Activated naive CD4-positive, alpha-beta T cell treated with anti-CD3 and anti-CD28 coated beads, Interleukin-2, amount 10 ng/mL, durations not matched to agents 7 days and 5 days (primary cell): ENCODE measurements at regions not wholly inside any gene's neighbourhood (a gene's known extent, or its start where the extent isn't known, plus 50 kb on each side); places are given as distances from the start of the nearest gene placed in this dataset.

Experiments
- CTCF ChIA-PET: fragments of 350-600 bp; sonication (Branson Sonifier 250); formaldehyde crosslinking; loops from one replicate; lab custom pipeline; 2021; ENCODE audit warnings: antibody characterized with exemption; lab: Charles Lee
- DNase-seq: peaks from one replicate; pipeline ENCODE4 v3.0.0-alpha.2; 2020
- H3K27ac Mint-ChIP-seq: one replicate; pipeline ENCODE4 v1.8.0; 2021; ENCODE audit warnings: mild to moderate bottlenecking, moderate library complexity, mixed read lengths
- H3K27me3 Mint-ChIP-seq: one replicate; pipeline ENCODE4 v1.8.0; 2021; ENCODE audit warnings: mild to moderate bottlenecking, mixed read lengths
- H3K36me3 Mint-ChIP-seq: one replicate; pipeline ENCODE4 v1.8.0; 2021; ENCODE audit warnings: mixed read lengths
- H3K4me1 Mint-ChIP-seq: one replicate; pipeline ENCODE4 v1.8.0; 2021; ENCODE audit warnings: mixed read lengths
- H3K4me3 Mint-ChIP-seq: one replicate; pipeline ENCODE4 v1.8.0; 2021; ENCODE audit warnings: mild to moderate bottlenecking, moderate library complexity, mixed read lengths
- H3K9me3 Mint-ChIP-seq: one replicate; pipeline ENCODE4 v1.8.0; 2021; ENCODE audit warnings: mixed read lengths

DNA sequence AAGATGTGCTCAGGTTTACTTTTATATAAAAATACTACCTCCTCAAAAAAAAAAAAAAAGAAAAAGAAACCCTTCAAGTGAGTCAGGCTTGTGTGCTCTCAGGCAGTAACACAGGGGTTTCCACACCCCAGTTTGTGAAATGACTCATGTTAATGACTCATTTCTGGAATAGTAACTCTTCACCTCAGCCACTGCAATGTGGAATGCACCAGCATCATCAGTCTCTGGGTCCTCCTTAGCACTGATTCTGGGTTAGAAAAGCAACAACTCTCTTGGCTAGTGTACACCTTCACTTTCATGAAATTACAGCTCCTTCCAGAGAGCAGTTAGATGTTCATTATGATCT, 110.6 kb downstream of the EMX2 start:
- peaks cover 9% of the 10 kb centered on the region for H3K9me3 Mint-ChIP-seq
- H3K27ac Mint-ChIP-seq: no peak overlapping the region
- CTCF ChIA-PET: no interaction called here
- H3K4me3 Mint-ChIP-seq: no peak overlapping the region
- no peaks in the 10 kb centered on the region for H3K36me3 Mint-ChIP-seq
- peak; percentile 48 for DNase-seq
- H3K27me3 Mint-ChIP-seq: no peaks in the 10 kb centered on the region
- H3K4me1 Mint-ChIP-seq: peaks cover 16% of the 10 kb centered on the region

DNA sequence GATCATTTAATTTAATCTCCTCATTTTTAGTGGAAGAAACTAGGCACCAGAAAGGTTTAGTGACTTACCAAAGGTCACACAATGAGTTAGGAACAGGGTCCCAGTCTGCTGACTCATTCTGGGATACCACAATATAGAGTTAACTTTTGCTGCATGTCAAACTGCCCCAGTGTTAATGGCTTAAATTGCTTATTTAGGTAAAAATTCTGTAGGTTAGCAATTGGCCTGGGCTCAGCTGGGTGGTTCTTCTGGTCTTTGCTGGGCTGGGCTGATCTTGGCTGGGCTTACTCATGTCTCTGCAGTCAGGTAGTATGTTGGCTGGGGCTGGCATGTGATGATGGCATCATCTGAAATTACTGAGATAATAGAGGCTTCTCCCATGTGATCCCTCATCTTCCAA, 111.6 kb downstream of the EMX2 start:
- DNase-seq: no peak
- Mint-ChIP-seq H3K27ac (no peak overlapping the region), H3K36me3 (no peaks in the 10 kb centered on the region), H3K27me3 (no peaks in the 10 kb centered on the region), H3K4me3 (no peak overlapping the region), H3K9me3 (peaks cover 9% of the 10 kb centered on the region), H3K4me1 (peaks cover 16% of the 10 kb centered on the region)
- CTCF ChIA-PET: no interaction called here

DNA sequence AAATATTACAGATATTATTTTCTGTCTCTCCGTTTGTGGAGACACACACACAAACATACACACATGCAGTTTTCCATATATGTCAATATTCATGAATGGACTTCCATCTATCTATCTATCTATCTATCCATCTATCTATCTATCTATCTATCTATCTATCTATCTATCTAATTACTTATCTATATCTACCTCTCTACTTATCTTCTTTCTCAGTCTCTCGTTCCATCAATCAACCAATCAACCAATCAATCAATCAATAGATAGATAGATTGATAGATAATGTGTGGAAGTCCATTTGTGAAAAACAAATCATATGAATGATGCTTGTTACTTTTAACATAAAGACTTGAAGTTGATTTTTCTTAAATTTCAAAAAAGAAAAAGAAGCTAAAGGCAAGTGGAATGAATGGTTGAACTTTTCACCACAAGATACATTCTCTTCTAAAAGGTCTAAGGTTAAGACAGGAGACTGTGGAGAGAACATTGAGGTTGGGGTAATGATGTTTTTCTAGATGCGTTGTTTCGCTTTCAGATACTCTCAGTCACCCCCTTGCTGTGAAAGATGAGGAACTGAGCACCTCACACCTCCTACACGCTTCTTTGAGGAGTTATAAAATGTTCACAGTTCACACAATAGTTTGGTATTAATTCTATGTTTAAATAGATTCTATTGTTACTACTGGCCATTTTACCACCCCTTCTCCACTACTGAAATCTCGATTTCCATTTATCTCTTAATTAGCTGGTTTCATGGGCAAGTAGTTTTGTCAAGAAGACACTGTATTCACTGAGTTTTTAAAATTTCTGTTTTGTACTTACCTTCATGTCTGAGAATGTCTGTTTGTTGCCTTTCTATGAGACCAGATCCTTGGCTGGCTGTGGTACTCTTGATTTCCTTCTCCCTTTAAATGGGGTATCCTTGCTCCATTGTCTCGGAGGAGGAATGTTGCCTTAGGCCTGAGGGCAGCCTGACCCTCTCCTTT, 114.1 kb downstream of the EMX2 start:
- H3K36me3 Mint-ChIP-seq: no peaks in the 10 kb centered on the region
- peaks cover 3% of the 10 kb centered on the region for H3K27me3 Mint-ChIP-seq
- H3K27ac Mint-ChIP-seq: no peak overlapping the region
- peaks cover 6% of the 10 kb centered on the region for H3K9me3 Mint-ChIP-seq
- no peak overlapping the region for H3K4me3 Mint-ChIP-seq
- peaks cover 16% of the 10 kb centered on the region for H3K4me1 Mint-ChIP-seq
- CTCF ChIA-PET: no interaction called here
- no peak for DNase-seq

DNA sequence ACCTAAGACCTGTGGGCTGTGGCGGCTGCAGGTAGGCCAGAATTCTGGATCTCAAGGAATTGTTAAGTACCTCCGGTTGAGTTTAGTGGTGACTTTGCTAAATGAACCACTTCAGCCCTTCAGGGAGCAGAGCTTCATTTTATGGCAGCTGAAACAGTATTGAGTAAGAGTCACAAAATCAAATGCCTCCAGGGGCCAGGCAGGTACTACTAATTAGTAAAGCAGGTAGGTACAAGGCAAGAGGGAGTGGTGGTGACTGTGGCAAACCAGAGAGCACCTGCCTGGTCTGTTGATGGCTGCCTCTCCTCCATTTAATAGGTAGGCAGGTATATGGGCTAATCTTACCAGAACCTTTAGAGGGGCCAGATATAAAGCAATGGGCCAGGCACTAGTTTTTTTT, 118.8 kb downstream of the EMX2 start:
- no peaks in the 10 kb centered on the region for H3K9me3 Mint-ChIP-seq
- DNase-seq: no peak
- H3K27me3 Mint-ChIP-seq: peaks cover 3% of the 10 kb centered on the region
- no peak overlapping the region for H3K4me3 Mint-ChIP-seq
- peaks cover 5% of the 10 kb centered on the region for H3K4me1 Mint-ChIP-seq
- H3K36me3 Mint-ChIP-seq: no peaks in the 10 kb centered on the region
- CTCF ChIA-PET: no interaction called here
- H3K27ac Mint-ChIP-seq: no peak overlapping the region

DNA sequence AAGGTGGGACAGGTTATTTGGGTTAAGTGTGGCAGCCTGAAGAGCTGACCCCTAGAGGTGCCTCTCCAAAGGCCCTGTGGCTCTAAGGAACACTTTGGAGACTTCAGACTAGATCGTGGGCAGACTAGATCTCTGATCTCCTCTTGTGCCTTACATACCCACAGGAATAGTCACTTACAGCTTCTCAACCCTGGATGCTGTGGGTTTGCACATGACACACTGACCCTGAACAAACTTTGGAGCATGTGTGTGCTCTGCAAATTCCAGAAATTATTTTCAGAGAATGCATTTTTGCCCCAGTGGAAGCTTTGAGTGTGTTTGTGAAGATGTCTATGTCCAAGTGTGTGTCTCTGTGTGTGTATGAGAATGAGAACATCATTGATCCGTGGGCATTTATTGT, 119.6 kb downstream of the EMX2 start:
- Mint-ChIP-seq H3K4me1 (no peaks in the 10 kb centered on the region), H3K27me3 (peaks cover 3% of the 10 kb centered on the region), H3K9me3 (no peaks in the 10 kb centered on the region), H3K27ac (no peak overlapping the region), H3K36me3 (no peaks in the 10 kb centered on the region), H3K4me3 (no peak overlapping the region)
- no peak for DNase-seq
- CTCF ChIA-PET: no interaction called here

DNA sequence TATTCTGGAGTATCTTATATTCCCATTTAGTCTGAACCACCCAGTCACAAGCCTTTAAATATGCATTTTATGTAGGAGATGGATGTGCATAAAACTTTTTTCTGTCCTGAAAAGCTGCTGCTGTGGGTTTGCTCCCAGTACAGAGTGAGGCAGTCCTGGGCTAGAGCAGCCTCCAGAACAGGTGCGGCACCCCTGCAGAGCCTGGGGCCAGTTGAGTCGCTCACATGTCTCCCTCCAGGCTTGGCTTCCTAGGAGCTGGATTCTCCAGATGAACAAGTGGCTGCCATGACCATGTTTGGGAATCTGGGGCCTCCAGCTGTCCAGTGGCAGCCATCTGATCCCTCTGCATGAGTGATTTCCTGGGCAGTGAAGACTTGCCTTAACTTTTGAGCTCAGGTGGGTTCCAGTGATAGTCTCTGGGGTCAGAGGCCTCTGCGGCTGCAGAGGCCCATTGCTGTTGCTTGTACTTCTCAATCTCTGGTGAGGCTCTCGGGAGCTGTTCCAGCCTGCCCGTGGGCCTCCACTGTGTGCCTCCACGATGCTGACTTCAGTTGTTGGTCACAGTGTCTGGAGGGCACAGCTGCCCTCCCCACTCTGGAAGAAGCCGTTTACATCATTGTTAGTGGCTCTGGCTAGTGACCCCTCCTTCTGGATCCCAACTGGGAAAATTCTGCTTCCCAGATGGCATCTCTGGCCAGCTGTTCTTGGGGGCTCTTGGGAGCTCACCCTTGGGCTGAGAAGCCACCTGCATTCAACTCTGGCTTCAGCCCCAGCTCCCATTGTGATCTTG, 120.4 kb downstream of the EMX2 start:
- no peaks in the 10 kb centered on the region for H3K9me3 Mint-ChIP-seq
- H3K27ac Mint-ChIP-seq: no peak overlapping the region
- peaks cover 3% of the 10 kb centered on the region for H3K27me3 Mint-ChIP-seq
- H3K4me3 Mint-ChIP-seq: no peak overlapping the region
- CTCF ChIA-PET: no interaction called here
- no peaks in the 10 kb centered on the region for H3K36me3 Mint-ChIP-seq
- DNase-seq: no peak
- H3K4me1 Mint-ChIP-seq: no peaks in the 10 kb centered on the region

DNA sequence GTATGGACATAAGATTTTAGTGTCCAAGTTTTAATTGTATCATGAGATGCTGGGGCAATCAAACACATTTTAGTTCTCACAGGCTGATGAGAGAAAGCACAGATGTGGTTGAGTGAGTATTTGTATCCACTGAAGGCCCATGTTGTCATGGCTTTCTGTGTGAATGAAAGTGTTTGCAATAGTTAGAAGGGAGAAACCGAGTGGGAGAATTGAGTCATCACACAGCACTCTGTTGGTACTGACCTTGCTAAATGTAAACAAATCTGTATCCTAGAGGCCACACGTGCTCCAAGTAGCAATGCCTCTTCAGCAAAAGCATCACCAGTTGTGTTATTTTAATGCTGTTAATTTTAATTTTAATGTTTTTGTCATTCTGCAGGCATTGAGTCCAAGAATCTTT, 121.2 kb downstream of the EMX2 start:
- Mint-ChIP-seq H3K4me3 (no peak overlapping the region), H3K36me3 (no peaks in the 10 kb centered on the region), H3K27ac (no peak overlapping the region), H3K4me1 (no peaks in the 10 kb centered on the region), H3K27me3 (peaks cover 3% of the 10 kb centered on the region), H3K9me3 (no peaks in the 10 kb centered on the region)
- no peak for DNase-seq
- CTCF ChIA-PET: no interaction called here

DNA sequence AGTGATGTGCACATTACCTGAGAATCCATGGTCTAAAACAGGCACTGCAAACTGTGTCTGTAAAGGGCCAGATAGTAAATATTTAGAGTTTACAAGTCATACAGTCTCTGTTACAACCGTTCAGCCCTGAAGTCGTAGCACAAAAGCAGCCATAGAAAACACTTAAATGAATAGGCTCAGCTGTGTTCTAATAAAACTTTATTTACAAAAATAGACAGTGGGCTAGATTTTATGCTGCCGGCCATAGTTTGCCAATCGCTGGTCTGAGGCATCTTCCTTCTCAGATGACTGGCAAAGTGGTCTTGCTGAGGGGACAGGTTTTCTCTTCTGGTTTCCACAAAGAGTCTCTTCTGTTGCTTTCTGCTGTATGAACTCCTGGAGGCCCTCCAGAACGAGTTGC, 121.7 kb downstream of the EMX2 start:
- Mint-ChIP-seq H3K4me3 (no peak overlapping the region), H3K4me1 (no peaks in the 10 kb centered on the region), H3K27ac (no peak overlapping the region), H3K36me3 (no peaks in the 10 kb centered on the region), H3K9me3 (no peaks in the 10 kb centered on the region), H3K27me3 (peaks cover 5% of the 10 kb centered on the region)
- CTCF ChIA-PET: no interaction called here
- DNase-seq: no peak

DNA sequence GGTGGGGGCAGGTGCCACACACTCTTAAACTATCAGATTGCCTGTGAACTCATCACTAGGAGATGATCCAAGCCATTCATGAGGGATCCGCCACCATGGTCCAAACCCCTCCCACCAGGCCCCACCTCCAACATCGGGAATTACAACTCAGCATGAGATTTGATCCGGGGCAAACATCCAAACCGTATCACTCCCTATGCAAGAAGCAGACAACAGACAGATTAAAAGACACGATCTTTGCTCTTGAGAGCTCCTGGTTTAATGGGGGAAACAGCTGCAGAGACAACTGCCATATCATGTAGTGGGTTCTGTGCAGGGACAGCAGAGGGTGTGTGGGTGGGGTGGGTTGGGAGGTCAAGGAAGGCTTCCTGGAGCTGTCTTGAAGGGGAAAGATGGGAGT, 123.6 kb downstream of the EMX2 start:
- CTCF ChIA-PET: no interaction called here
- H3K4me3 Mint-ChIP-seq: no peak overlapping the region
- no peak for DNase-seq
- H3K9me3 Mint-ChIP-seq: no peaks in the 10 kb centered on the region
- H3K4me1 Mint-ChIP-seq: no peaks in the 10 kb centered on the region
- no peaks in the 10 kb centered on the region for H3K36me3 Mint-ChIP-seq
- peaks cover 4% of the 10 kb centered on the region for H3K27me3 Mint-ChIP-seq
- no peak overlapping the region for H3K27ac Mint-ChIP-seq

DNA sequence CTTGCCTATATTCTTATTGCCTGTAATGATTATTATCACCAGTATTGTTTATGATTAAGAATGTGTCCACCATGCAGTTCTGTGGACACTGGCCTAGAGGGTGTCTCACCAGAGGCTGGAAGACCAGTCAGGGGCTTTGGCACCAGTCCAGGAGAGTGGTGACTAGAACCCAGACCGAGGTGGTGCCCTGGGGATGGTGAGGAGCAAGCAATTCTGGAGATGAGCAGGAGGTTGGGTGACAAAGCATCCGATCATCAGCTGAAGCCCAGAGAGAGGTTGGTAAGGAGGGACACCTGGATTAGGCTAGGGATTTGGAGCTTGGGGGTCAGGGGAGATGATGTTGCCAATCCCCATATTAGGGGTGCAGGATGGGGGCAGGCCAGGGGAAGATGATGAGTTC, 124.4 kb downstream of the EMX2 start:
- H3K4me1 Mint-ChIP-seq: no peaks in the 10 kb centered on the region
- no peak overlapping the region for H3K4me3 Mint-ChIP-seq
- H3K36me3 Mint-ChIP-seq: no peaks in the 10 kb centered on the region
- no peak overlapping the region for H3K27ac Mint-ChIP-seq
- H3K9me3 Mint-ChIP-seq: no peaks in the 10 kb centered on the region
- CTCF ChIA-PET: no interaction called here
- no peak for DNase-seq
- peaks cover 4% of the 10 kb centered on the region for H3K27me3 Mint-ChIP-seq

DNA sequence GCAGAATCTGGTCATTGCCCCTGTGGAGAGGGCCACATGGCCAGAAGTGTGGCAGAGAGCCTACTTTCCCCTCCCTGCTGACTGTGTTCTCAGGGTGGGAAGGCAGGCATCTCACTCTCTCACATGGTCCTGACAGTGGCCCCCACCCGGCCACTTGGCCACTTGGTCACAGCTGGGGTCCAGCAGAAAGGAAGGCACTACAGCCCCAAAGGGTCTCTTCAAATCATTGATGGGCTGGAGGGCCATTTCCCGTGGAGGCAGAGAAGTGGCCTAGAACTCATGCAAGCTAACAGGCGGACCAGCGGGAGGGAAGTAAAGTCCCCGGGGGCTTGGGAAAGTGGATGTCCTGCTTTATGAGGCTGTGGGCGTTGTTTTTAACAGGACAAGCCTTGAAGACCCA, 125.3 kb downstream of the EMX2 start:
- Mint-ChIP-seq H3K36me3 (no peaks in the 10 kb centered on the region), H3K4me3 (no peak overlapping the region), H3K27me3 (peaks cover 4% of the 10 kb centered on the region), H3K9me3 (no peaks in the 10 kb centered on the region), H3K4me1 (no peaks in the 10 kb centered on the region), H3K27ac (no peak overlapping the region)
- CTCF ChIA-PET: no interaction called here
- DNase-seq: no peak

DNA sequence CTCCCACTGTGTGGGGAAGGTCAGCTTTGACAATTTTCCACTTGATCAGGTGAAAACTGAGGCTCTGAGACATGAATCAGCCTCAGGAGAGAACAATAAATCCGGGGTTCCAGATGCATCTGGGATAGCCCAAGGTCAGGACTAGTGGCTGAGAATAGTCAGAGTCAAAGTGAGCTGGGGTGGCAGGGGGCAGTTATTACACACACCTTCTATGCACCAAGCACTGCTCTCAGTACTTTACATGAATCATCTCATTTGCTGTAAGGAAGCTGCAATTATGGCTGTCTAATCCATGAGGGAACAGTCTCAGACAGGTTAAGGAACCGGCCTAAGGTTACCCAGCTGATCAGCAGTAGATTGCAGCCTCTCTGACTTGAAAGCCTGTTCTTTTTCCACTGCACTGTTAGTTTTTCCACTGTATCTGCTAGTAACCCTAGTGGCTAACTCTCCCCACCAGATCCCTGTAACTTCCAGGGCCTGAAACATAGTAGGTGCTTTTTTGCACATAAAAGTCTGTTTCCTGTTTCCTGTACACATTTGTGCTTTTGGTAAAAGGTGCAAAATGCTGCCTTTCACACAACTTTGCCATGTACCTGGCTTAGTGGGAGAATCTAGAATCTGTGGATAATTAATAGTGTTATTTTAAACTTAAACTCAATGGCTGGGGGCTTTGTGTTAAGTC, 125.9 kb downstream of the EMX2 start:
- Mint-ChIP-seq H3K4me3 (no peak overlapping the region), H3K9me3 (no peaks in the 10 kb centered on the region), H3K27ac (no peak overlapping the region), H3K27me3 (peaks cover 4% of the 10 kb centered on the region), H3K36me3 (no peaks in the 10 kb centered on the region), H3K4me1 (no peaks in the 10 kb centered on the region)
- CTCF ChIA-PET: no interaction called here
- no peak for DNase-seq

DNA sequence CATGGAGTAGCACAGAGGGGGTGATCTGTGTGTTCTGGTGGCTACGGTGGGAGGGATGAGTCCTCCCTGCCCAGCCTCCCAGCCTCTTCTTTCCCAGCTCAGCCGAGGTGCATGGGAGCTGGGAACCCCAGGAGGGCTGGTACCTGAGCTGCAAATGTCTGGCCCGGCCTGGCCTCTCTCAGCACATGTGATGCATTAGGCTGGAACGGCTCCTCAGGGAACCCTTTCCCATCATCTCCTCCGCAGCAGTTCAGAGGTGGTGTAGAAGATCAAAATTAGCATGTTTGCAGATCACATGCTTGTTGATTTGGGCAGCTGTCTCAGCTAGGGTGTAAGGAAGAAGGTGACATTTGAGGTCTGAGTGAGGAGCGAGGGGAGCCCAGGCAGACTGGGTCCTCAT, 126.6 kb downstream of the EMX2 start:
- CTCF ChIA-PET: no interaction called here
- no peaks in the 10 kb centered on the region for H3K36me3 Mint-ChIP-seq
- H3K4me3 Mint-ChIP-seq: no peak overlapping the region
- H3K4me1 Mint-ChIP-seq: no peaks in the 10 kb centered on the region
- no peak for DNase-seq
- peaks cover 8% of the 10 kb centered on the region for H3K27me3 Mint-ChIP-seq
- H3K9me3 Mint-ChIP-seq: no peaks in the 10 kb centered on the region
- no peak overlapping the region for H3K27ac Mint-ChIP-seq

DNA sequence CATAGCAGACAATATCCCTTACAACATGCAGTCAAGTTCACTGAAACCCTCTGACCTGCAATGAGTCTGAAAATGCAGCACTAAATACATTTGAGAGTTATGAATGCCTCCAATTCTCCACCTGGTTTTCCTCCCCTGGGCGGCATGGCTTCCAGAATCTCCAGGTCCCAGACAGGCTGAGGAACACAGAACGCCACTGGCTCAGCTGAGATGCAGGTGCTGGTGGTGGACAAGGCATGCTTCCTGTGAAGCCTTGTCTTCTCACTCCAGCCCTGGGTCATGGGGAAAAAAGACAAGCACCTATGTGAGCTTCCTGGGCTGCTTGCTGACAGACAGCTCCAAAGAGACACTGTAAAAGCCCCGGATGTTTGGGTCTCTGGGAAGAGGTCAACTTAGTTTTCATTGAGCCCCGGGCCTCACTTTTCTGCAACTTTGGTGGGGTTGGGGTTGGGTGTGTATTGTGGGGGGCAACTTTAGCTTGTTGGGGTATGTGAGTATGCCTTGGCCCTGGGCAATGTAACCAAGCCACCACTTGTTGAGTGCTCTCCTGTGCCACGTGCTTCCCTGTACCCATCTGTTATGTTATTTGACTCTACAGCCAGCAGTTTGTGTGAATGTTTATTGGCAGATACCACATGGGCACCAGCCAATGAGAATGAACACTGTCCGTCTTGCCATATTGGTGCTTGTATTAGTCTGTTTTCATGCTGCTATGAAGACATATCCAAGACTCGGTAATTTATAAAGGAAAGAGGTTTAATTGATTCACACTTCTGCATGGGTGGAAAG, 127.8 kb downstream of the EMX2 start:
- no peak for DNase-seq
- no peaks in the 10 kb centered on the region for H3K9me3 Mint-ChIP-seq
- H3K27me3 Mint-ChIP-seq: peaks cover 8% of the 10 kb centered on the region
- CTCF ChIA-PET: no interaction called here
- no peak overlapping the region for H3K4me3 Mint-ChIP-seq
- no peaks in the 10 kb centered on the region for H3K4me1 Mint-ChIP-seq
- H3K27ac Mint-ChIP-seq: no peak overlapping the region
- no peaks in the 10 kb centered on the region for H3K36me3 Mint-ChIP-seq
